OCI-LY7 (cell line): ENCODE measurements at regions not wholly inside any gene's neighbourhood (a gene's known extent, or its start where the extent isn't known, plus 50 kb on each side); places are given as distances from the start of the nearest gene placed in this dataset.

ENCODE experiments used
- CTCF ChIP-seq: fragments of 200-600 bp; sonication (generic); conservative IDR thresholded peaks from 2 replicates; pipeline ENCODE4 v1.5.1; 2014; ENCODE audit warnings: mild to moderate bottlenecking, antibody characterized with exemption, low read length, moderate library complexity, mixed read lengths
- EZH2phosphoT487 ChIP-seq: fragments of 200-600 bp; sonication (generic); IDR thresholded peaks from 2 replicates; pipeline ENCODE4 v1.6.1; 2018; ENCODE audit warnings: low read depth, borderline replicate concordance, mild to moderate bottlenecking, mixed run types, antibody characterized with exemption, low read length, moderate library complexity, mixed read lengths

GRCh38 chr2:8380566-8380965 is 301.3 kb upstream of the ID2 start:
- TF ChIP-seq CTCF: no peak
- no peak for TF ChIP-seq EZH2phosphoT487
